HG02973 (cell line): ENCODE measurements at regions not wholly inside any gene's neighbourhood (a gene's known extent, or its start where the extent isn't known, plus 50 kb on each side); places are given as distances from the start of the nearest gene placed in this dataset.

Experiments
- ATAC-seq: cut with Tn5 transposase; IDR thresholded peaks from one replicate; pipeline ENCODE4 v1.9.1; 2021; ENCODE audit warnings: moderate library complexity; ENCODE audit not compliant: unreplicated experiment

DNA sequence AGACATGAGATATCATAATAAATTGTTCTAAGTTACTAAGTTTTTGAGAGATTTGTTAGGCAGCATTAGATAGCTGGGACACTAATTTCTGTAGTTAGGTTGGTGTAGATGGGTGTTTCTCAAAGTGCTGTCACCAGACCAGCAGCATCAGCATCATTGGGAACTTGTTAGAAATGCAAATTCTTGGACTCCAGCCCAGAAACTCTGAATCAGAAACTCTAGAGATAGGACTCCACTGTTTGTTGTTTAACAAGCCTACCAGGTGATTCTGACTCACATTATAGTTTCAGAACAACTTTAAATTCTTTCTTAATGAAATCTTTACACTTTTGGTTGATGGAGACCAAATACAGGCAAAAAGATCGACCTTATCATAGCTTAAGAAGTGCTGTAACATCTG lies 173.7 kb downstream of the PABPC4L start:
- ATAC-seq, result no peak

DNA sequence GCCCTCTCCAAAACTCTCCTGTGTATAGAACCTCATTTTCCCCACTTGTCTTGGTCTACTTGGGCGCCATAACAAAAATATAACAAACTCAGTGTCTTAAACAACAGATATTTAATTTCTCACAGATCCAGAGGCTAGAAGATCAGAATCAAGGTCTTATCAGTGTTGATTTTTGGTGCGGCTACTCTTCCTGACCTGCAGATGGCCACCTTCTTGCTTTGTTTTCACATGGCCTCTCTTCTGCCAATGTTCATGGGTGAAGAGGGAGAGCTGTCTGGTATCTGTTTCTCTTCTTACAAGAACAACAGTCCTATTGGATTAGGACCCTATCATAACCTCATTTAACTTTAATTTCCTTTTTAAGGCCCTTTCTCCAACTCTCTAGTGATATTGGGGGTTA lies 177.3 kb downstream of the PABPC4L start:
- no peak for ATAC-seq

- ATAC-seq, result no peak
Observed at GRCh38 chr4:134019657-134020056, 181.9 kb downstream of the PABPC4L start.

- no peak for ATAC-seq
Observed at GRCh38 chr4:134018846-134019245, 182.7 kb downstream of the PABPC4L start.

- ATAC-seq, result no peak
Observed at GRCh38 chr4:134001057-134001456, 200.5 kb downstream of the PABPC4L start.

DNA sequence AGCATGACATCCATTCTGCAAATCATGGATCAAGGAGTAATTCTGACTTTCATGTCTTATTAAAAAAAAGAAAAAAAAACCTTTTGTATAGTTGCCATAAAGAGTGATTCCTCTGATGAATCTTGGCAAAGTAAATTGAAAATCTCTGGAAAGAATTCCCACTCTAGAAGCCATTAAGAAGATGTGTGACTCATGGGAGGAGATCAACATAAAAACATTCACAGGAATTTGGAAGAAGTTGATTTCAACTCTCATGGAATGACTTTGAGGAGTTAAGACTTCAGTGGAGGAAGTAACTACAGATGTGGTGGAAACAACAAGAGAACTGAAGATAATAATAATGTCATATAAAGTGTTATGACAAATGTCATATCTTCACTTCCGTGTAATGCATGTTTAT lies 204.2 kb downstream of the PABPC4L start:
- no peak for ATAC-seq

- no peak for ATAC-seq
Observed at GRCh38 chr4:133996431-133997121, 205.0 kb downstream of the PABPC4L start.

DNA sequence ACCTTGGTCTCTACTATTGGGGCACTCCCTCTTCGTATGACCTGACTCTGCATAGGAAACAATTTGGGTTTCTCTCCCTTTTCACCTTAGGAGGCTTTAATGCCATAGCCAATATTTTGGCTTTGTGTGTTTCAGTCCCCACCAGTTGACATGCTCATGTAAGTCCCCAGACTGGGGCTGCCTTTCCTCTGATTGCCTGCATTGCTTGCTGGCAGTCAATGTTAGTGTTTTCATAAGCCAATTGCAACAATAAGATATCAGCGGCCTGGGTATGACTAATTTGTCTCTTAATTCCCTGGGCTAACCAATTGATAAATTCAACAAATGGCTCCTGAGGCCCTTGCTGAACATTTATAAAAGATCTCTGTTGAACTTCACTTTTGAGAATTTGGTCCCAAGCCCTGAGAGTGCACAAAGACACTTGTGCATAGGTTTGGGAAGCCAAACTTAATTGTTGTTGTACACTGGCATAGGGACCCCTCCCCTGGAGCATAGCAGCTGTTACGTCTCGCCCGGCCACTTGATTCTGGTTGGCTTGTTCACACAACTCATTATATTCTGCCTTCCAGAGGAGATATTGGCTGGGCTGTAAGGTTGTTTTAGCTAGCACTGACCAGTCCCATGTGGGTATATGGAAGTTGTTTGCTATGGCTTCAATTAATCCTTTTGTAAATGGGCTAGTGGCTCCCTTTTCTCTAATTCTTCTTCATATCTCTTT lies 206.2 kb downstream of the PABPC4L start:
- ATAC-seq, result no peak

DNA sequence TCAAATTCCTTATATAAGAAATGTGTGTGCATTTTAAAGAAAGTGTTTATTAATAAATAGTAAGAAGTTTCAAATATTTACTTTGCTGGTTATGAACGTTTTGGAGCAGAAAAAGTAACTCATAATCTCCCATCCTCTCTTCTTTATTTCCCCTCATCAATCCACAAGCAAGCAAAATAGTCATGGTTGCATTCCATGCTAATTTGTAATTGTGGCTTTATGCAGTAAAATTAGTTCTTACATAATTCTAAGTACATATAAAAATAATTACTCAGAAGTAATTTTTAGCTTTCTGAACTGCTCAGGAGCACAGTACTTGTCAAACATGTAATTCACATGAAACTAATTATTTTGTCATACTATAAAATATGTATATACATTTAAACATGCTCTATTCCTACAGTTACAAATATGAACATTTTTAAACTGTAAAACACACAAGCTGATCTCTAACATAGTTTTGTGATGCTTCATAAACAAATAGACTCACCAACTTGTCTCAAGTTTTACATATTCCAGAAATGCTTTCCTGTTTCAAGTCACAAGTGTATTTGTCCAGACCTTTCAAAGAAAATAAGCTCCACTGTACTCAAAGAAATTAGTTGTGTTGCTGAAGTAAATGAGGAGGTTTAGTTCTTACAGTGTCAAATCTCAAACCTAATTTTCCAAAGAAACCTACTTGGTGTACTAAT lies 218.9 kb downstream of the PABPC4L start:
- ATAC-seq, result no peak

- no peak for ATAC-seq
Observed at GRCh38 chr4:133981327-133981726, 220.3 kb downstream of the PABPC4L start.

GRCh38 chr4:133972586-133972985 lies 229.0 kb downstream of the PABPC4L start:
- no peak for ATAC-seq

DNA sequence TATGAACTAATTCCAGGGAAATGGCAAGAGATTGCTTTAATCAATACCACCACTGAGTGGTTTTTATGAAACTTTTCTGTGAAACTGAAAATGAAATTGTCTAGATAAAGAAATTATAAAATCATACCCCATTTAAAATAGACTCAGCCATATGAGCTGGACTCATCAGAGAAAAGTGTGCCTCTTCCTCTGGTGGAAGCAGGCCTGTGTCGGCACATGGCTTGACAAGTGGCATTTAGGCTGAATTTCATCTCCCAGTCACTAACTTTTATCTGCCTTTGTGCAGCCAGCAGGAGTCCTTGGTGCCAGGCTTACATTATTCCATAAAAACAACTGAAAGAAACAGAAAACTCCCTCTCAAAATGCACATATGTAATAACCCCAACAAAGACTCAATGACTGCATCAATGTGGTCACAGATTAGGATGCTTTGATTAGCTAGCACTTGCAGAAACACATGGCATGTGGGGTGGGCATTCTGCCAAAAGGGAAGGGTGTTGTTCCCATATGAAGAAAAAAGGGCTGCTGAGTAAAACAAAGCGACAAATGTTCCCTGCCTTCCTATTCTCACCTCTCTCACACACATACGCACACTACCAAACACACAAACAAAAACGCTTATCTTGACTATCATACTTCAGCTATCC lies 232.3 kb downstream of the PABPC4L start:
- no peak for ATAC-seq

DNA sequence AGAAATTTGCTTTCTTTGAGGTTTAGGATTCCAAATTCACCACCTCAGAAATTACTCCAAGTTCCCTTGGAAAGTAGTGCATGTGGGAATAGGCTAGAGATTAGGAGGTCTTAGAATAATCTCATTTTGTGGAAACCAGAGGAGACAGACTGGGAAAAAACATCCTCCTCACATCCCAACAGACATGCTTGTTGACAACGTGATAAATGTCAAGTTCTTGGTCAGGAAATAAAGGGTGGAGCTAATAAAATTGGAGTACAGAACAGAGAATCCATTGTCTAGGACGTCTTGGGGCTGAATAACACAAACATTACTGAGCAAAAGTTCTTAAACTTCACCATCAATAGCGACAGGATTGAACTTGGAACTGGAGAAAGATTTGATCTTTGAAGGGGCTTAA lies 233.4 kb downstream of the PABPC4L start:
- ATAC-seq, result no peak

- ATAC-seq, result no peak
Observed at GRCh38 chr4:133960975-133961374, 240.6 kb downstream of the PABPC4L start.

DNA sequence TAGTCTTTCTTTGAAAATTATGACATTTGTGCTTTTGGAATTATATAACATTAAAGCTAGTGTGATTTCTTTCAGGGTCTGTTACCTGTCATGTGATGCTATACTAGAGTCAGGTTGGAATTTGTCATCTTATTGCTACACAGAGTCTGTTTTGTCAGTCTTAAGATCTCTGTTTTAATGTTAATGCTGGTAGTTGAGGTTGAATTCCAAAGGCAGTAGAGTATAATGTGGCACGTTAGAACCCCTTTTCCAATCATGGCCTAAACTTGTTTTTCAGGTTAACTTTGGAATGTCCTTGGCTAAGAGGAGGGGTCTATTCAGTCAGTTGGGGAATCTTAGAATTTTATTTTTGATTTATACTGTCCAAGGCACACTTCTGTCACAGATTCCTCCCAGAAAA lies 258.5 kb downstream of the PABPC4L start:
- ATAC-seq, result no peak

DNA sequence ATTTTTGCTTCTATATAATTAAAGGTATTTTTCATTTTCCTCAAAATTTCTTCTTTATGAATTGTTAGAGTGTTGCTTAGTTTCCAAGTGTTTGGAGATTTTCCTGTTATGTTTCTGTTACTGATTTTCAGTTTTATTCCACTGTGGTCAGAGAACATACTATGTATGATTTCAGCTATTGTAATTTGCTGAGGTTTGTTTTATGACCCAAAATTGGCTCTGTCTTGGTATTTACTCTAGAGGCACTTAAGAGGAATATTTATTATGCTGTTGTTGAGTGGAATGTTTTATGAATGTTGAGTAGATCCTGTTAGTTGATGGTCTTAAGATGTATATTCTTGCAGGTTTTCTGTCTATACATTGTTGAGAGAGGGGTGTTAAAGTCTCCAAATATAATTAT lies 263.5 kb downstream of the PABPC4L start:
- no peak for ATAC-seq

DNA sequence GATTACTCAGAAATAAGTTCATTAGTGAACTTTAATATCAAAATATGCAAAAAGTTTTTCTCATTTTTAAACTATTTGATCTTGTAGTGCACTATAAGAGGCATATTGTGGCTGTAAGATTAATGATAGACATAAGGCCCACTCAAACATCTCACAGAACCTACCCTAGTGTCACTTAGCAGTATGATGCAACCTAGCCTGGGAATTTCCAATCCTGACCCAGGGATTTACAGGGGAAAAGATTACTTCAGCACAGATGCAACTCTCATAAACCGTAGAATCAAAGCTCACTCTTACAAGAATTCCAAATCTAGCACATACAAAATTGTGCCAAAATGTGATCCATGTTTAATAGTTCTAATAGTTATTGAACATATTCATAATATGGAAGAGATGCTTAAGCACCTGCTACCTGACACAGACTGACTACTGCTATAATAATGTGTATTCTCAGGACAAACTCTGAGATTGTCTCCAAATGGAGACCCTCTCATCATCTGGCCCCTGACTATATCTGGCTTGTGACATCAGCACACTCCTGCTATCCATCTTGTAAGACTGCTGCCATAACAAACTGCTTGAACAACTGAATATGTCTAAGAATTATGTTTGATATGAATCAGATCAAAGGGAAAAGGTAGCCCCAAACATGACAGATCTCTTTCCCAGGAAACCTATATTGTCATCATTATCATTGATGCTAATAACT lies 271.9 kb downstream of the PABPC4L start:
- no peak for ATAC-seq

DNA sequence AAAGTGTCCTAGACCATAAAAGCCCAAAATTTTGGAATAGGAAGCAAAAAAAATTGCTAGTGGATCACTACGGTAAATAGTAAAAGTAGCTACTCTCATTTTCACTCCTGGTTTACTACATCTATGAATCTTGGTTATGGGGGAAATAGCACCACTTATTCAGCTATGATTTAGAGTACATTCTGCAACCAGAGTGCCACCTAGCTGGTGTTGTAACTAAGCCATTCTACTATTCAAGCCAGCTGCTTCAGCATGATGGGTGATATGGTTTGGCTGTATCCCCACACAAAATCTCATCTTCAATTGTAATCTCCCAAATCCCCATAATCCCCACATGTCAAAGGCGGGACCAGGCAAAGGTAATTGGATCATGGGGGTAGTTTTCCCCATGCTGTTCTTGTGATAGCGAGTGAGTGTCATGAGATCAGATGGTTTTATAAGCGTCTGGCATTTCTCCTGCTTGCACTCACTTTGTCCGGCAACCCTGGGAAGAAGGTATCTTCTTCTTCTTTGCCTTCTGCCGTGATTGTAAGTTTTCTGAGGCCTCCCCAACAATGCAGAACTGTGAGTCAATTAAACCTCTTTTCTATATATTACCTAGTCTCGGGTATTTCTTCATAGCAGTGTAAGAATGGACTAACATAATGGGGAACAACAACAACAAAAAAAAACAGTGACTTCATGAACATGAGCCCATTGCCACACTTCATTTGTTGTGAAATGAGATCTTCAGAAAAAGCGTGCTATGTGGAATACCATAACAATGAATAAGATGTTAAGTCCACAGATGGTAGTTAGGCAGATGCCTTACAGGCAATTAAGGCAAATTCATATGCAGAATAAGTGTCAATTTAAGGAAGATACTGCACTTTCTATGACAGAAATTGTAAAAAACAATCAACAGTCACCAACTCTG lies 280.1 kb downstream of the PABPC4L start:
- no peak for ATAC-seq

DNA sequence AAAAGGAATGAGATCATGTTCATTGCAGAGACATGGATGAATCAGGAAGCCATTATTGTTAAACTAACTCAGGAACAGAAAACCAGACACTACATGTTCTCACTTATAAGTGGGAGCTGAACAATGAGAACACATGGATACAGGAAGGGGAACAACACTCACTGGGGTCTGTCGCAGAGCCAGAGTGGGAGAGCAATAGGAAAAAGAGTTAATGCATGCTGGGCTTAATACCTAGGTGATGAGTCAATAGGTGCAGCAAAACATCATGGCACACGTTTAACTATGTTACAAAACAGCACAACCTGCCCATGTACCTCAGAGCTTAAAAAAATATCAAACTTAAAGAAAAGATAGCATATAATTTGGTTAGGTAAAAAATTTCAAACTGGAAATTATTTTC lies 281.4 kb downstream of the PABPC4L start:
- ATAC-seq, result no peak

DNA sequence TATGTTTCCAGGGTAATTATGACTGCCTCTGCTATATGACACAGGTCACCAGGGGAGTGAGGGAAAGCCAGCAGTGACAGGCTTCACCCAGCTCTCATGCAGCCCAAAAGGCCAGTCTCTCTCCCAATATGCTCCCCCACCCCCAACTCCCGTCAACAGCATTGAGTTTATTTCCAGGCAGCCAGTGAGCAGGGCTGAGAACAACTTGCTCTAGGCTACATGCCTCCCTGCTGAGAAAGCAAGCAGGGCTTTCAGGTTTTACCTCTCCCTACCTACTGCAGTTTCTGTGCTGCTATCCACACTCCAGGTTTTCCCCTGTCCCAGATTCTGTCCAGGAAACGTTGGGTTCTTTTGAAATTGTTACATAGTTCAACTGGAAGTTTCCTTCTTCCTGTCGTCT lies 291.4 kb downstream of the PABPC4L start:
- no peak for ATAC-seq
